ENCODE measurements at regions not wholly inside any gene's neighbourhood (a gene's known extent, or its start where the extent isn't known, plus 50 kb on each side); places are given as distances from the start of the nearest gene placed in this dataset.

- TF ChIP-seq POLR2AphosphoS5 (IDR thresholded peaks at IDR 0.05; ENCODE audit: low read depth, low read length) (no peak), POLR2A (IDR thresholded peaks at IDR 0.05; ENCODE audit: borderline replicate concordance, extremely low read depth, insufficient read depth, insufficient read length) (no peak), ZNF274 (IDR thresholded peaks at IDR 0.05; ENCODE audit: low read depth, low read length) (no peak), CTCF (IDR thresholded peaks at IDR 0.05 in 2 of 3, conservative IDR thresholded peaks at IDR 0.05 in 1 of 3; ENCODE audit: borderline replicate concordance in 1 of 3, insufficient read depth in 1 of 3, low read depth in 2 of 3, low read length in 2 of 3) (no peak), MAX (IDR thresholded peaks at IDR 0.05) (no peak), ATF3 (IDR thresholded peaks at IDR 0.05) (no peak), SP1 (IDR thresholded peaks at IDR 0.05; ENCODE audit: low read depth) (no peak), ZBTB33 (IDR thresholded peaks at IDR 0.05; ENCODE audit: extremely low read depth, insufficient replicate concordance, low read length) (no peak)
Measured at GRCh38 chr4:34469516-34469915, 1774.8 kb downstream of the ARAP2 start.

Measured in HCT116 (cell line).